ENCODE measurements at regions not wholly inside any gene's neighbourhood (a gene's known extent, or its start where the extent isn't known, plus 50 kb on each side); places are given as distances from the start of the nearest gene placed in this dataset.
"Not testable (repeated sequence)": the region's sequence is repeated elsewhere in the genome, so short reads cannot be mapped to it uniquely, and the experiment has no call there.

DNA sequence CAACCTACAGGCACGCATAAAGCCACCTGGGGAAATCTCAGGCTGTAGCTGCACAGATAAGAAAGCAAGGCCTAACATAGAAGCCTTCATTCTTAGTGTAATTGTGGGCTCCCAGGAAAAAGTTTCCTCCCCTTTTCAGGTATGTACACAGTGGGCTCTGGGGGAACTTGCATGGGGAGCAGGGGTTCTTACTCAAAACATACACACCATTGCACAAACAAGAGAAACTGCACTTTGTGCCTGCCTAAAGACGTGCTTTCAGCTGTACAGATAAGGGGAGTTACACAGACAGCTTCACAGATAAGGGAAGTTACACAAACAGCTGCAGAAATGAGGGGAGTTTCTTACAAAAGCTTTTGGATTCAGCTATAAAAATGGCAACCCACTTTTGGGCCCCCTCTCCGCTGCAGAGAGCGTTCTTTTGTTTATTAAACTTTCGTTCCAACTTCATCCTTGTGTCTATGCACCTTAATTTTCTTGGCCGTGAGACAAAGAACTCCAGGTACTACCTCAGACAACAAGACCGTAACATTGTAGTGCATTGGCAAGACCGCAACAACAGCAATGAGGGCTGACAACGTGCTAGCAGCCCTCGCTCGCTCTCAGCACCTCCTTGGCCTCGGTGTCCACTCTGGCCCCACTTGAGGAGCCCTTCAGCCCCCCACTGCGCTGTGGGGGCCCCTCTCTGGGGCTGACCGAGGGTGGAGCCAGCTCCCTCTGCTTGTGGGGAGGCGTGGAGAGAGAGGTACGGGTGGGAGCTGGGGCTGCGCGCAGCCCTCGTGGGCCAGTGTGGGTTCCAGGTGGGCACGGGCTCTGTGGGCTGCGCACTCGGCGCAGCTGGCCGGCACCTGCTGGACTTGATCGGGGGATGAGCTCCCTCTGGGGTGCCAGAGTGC lies 317.5 kb downstream of the RAPGEF2 start:
- H3K27ac ChIP-seq (ENCODE audit: insufficient read depth in 1 of 2, low read depth in 1 of 2, low read length in 2 of 2, poor library complexity in 1 of 2, severe bottlenecking in 2 of 2), result no peak overlapping the region
- H3K27me3 ChIP-seq (replicated peaks in 2 of 5; ENCODE audit: control insufficient read depth in 4 of 5, insufficient read depth in 5 of 5, low read length in 4 of 5), result peaks cover 0 to 15% (median 2%) of the 10 kb centered on the region in 5 experiments
- no peaks in the 10 kb centered on the region for H3K4me1 ChIP-seq (ENCODE audit: control extremely low read depth in 1 of 4, control insufficient read depth in 4 of 4, insufficient read depth in 4 of 4, low read length in 3 of 4)
- ChIA-PET POLR2A (no interaction called here), CTCF (interaction anchor here (0.8 to 1.4 kb wide), 3 partner anchors 9 to 26 kb away, joined by 3 to 4 read pairs (median 3); no protein-coding TSS in a partner anchor)
- no peak overlapping the region for H3K4me3 ChIP-seq (ENCODE audit: control insufficient read depth in 1 of 7, extremely low read depth in 1 of 7, insufficient read depth in 4 of 7, low read depth in 2 of 7, low read length in 6 of 7)
- no peaks in the 10 kb centered on the region for H3K36me3 ChIP-seq (ENCODE audit: control insufficient read depth in 4 of 4, insufficient read depth in 4 of 4, low read length in 3 of 4)
- WGBS (ENCODE audit: insufficient coverage), result 93% methylated on average over 20 of the region's 25 CpGs
- DNase-seq, result peak in 1 of 3 donors; percentile 26
- H3K9me3 ChIP-seq (ENCODE audit: control extremely low read depth in 1 of 5, control insufficient read depth in 4 of 5, insufficient read depth in 2 of 5, low read depth in 1 of 5, low read length in 4 of 5), result peaks cover 1 to 9% (median 8%) of the 10 kb centered on the region in 5 experiments

DNA sequence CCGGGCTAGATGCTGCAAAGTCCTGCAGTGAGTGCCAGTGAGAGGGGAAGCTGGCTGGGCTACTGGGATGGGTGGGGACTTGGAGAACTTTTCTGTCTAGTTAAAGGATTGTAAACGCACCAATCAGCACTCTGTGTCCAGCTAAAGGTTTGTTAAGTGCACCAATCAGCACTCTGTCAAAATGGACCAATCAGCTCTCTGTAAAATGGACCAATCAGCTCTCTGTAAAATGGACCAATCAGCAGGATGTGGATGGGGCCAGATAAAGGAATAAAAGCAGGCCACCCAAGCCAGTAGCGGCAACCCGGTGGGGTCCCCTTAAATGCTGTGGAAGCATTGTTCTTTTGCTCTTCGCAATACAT lies 318.2 kb downstream of the RAPGEF2 start:
- H3K27ac ChIP-seq (ENCODE audit: insufficient read depth in 1 of 2, low read depth in 1 of 2, low read length in 2 of 2, poor library complexity in 1 of 2, severe bottlenecking in 2 of 2); H3K4me3 ChIP-seq (ENCODE audit: control insufficient read depth in 1 of 7, extremely low read depth in 1 of 7, insufficient read depth in 4 of 7, low read depth in 2 of 7, low read length in 6 of 7); POLR2A ChIA-PET; H3K36me3 ChIP-seq (ENCODE audit: control insufficient read depth in 4 of 4, insufficient read depth in 4 of 4, low read length in 3 of 4); H3K9me3 ChIP-seq (ENCODE audit: control extremely low read depth in 1 of 5, control insufficient read depth in 4 of 5, insufficient read depth in 2 of 5, low read depth in 1 of 5, low read length in 4 of 5); H3K4me1 ChIP-seq (ENCODE audit: control extremely low read depth in 1 of 4, control insufficient read depth in 4 of 4, insufficient read depth in 4 of 4, low read length in 3 of 4); DNase-seq: not testable (repeated sequence)
- peaks cover 0 to 15% (median 2%) of the 10 kb centered on the region in 5 experiments for H3K27me3 ChIP-seq (replicated peaks in 2 of 5; ENCODE audit: control insufficient read depth in 4 of 5, insufficient read depth in 5 of 5, low read length in 4 of 5)
- CTCF ChIA-PET, result interaction anchor here (0.8 to 1.4 kb wide), 3 partner anchors 8 to 27 kb away, joined by 3 to 4 read pairs (median 3); no protein-coding TSS in a partner anchor
- 98% methylated on average over 4 of the region's 5 CpGs for WGBS (ENCODE audit: insufficient coverage)

GRCh38 chr4:159422019-159422418 lies 319.1 kb downstream of the RAPGEF2 start:
- WGBS (ENCODE audit: insufficient coverage), result 94% methylated on average over 5 of the region's 8 CpGs
- Histone ChIP-seq H3K36me3 (ENCODE audit: control insufficient read depth in 4 of 4, insufficient read depth in 4 of 4, low read length in 3 of 4) (no peaks in the 10 kb centered on the region), H3K27me3 (replicated peaks in 2 of 5; ENCODE audit: control insufficient read depth in 4 of 5, insufficient read depth in 5 of 5, low read length in 4 of 5) (peaks cover 0 to 20% (median 2%) of the 10 kb centered on the region in 5 experiments), H3K4me1 (ENCODE audit: control extremely low read depth in 1 of 4, control insufficient read depth in 4 of 4, insufficient read depth in 4 of 4, low read length in 3 of 4) (no peaks in the 10 kb centered on the region), H3K9me3 (ENCODE audit: control extremely low read depth in 1 of 5, control insufficient read depth in 4 of 5, insufficient read depth in 2 of 5, low read depth in 1 of 5, low read length in 4 of 5) (peaks cover 1 to 9% (median 8%) of the 10 kb centered on the region in 5 experiments), H3K4me3 (ENCODE audit: control insufficient read depth in 1 of 7, extremely low read depth in 1 of 7, insufficient read depth in 4 of 7, low read depth in 2 of 7, low read length in 6 of 7) (no peak overlapping the region), H3K27ac (ENCODE audit: insufficient read depth in 1 of 2, low read depth in 1 of 2, low read length in 2 of 2, poor library complexity in 1 of 2, severe bottlenecking in 2 of 2) (no peak overlapping the region)
- POLR2A ChIA-PET, result no interaction called here
- no peak for DNase-seq
- CTCF ChIA-PET, result no interaction called here

GRCh38 chr4:159422626-159423025 lies 319.7 kb downstream of the RAPGEF2 start:
- DNase-seq, result no peak
- Histone ChIP-seq H3K9me3 (ENCODE audit: control extremely low read depth in 1 of 5, control insufficient read depth in 4 of 5, insufficient read depth in 2 of 5, low read depth in 1 of 5, low read length in 4 of 5) (peaks cover 1 to 9% (median 8%) of the 10 kb centered on the region in 5 experiments), H3K27me3 (replicated peaks in 2 of 5; ENCODE audit: control insufficient read depth in 4 of 5, insufficient read depth in 5 of 5, low read length in 4 of 5) (peaks cover 0 to 26% (median 3%) of the 10 kb centered on the region in 5 experiments), H3K4me1 (ENCODE audit: control extremely low read depth in 1 of 4, control insufficient read depth in 4 of 4, insufficient read depth in 4 of 4, low read length in 3 of 4) (no peaks in the 10 kb centered on the region), H3K4me3 (ENCODE audit: control insufficient read depth in 1 of 7, extremely low read depth in 1 of 7, insufficient read depth in 4 of 7, low read depth in 2 of 7, low read length in 6 of 7) (no peak overlapping the region), H3K27ac (ENCODE audit: insufficient read depth in 1 of 2, low read depth in 1 of 2, low read length in 2 of 2, poor library complexity in 1 of 2, severe bottlenecking in 2 of 2) (no peak overlapping the region), H3K36me3 (ENCODE audit: control insufficient read depth in 4 of 4, insufficient read depth in 4 of 4, low read length in 3 of 4) (no peaks in the 10 kb centered on the region)
- 100% methylated on average over 1 of the region's 1 CpG for WGBS (ENCODE audit: insufficient coverage)
- ChIA-PET CTCF (no interaction called here), POLR2A (no interaction called here)

- no peak for DNase-seq
- CTCF ChIA-PET, result no interaction called here
- WGBS (ENCODE audit: insufficient coverage), result 100% methylated on average over 1 of the region's 4 CpGs
- H3K9me3 ChIP-seq (ENCODE audit: control extremely low read depth in 1 of 5, control insufficient read depth in 4 of 5, insufficient read depth in 2 of 5, low read depth in 1 of 5, low read length in 4 of 5), result peaks cover 0 to 1% (median 1%) of the 10 kb centered on the region in 5 experiments
- H3K27ac ChIP-seq (ENCODE audit: insufficient read depth in 1 of 2, low read depth in 1 of 2, low read length in 2 of 2, poor library complexity in 1 of 2, severe bottlenecking in 2 of 2), result no peak overlapping the region
- POLR2A ChIA-PET, result no interaction called here
- no peak overlapping the region for H3K4me3 ChIP-seq (ENCODE audit: control insufficient read depth in 1 of 7, extremely low read depth in 1 of 7, insufficient read depth in 4 of 7, low read depth in 2 of 7, low read length in 6 of 7)
- no peaks in the 10 kb centered on the region for H3K36me3 ChIP-seq (ENCODE audit: control insufficient read depth in 4 of 4, insufficient read depth in 4 of 4, low read length in 3 of 4)
- H3K27me3 ChIP-seq (replicated peaks in 2 of 5; ENCODE audit: control insufficient read depth in 4 of 5, insufficient read depth in 5 of 5, low read length in 4 of 5), result peaks cover 0 to 46% (median 16%) of the 10 kb centered on the region in 5 experiments
- peaks cover 0 to 5% (median 2%) of the 10 kb centered on the region in 4 experiments for H3K4me1 ChIP-seq (ENCODE audit: control extremely low read depth in 1 of 4, control insufficient read depth in 4 of 4, insufficient read depth in 4 of 4, low read length in 3 of 4)
Measured at GRCh38 chr4:159425737-159426305, 322.9 kb downstream of the RAPGEF2 start.

DNA sequence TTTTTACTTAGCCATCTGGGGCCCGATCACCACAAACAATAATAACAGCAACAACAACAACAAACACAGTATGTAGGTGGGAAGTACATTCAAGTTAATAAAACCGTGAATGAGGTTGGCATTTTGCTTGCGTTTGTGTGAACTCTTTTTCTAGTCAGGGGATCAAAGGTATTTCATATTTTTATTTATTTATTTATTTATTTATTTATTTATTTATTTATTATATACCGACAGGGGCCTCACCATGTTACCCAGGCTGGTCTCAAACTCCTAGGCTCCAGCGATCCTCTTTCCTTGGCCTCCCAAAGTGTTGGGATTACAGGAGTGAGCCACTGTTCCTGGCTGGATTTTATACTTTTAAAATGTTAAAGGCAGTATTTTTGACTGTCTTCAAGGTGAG lies 325.4 kb downstream of the RAPGEF2 start:
- Histone ChIP-seq H3K36me3 (ENCODE audit: control insufficient read depth in 4 of 4, insufficient read depth in 4 of 4, low read length in 3 of 4) (no peaks in the 10 kb centered on the region), H3K27me3 (replicated peaks in 2 of 5; ENCODE audit: control insufficient read depth in 4 of 5, insufficient read depth in 5 of 5, low read length in 4 of 5) (peaks cover 0 to 65% (median 20%) of the 10 kb centered on the region in 5 experiments), H3K27ac (ENCODE audit: insufficient read depth in 1 of 2, low read depth in 1 of 2, low read length in 2 of 2, poor library complexity in 1 of 2, severe bottlenecking in 2 of 2) (no peak overlapping the region), H3K9me3 (ENCODE audit: control extremely low read depth in 1 of 5, control insufficient read depth in 4 of 5, insufficient read depth in 2 of 5, low read depth in 1 of 5, low read length in 4 of 5) (no peaks in the 10 kb centered on the region), H3K4me1 (ENCODE audit: control extremely low read depth in 1 of 4, control insufficient read depth in 4 of 4, insufficient read depth in 4 of 4, low read length in 3 of 4) (peaks cover 0 to 5% (median 2%) of the 10 kb centered on the region in 4 experiments), H3K4me3 (ENCODE audit: control insufficient read depth in 1 of 7, extremely low read depth in 1 of 7, insufficient read depth in 4 of 7, low read depth in 2 of 7, low read length in 6 of 7) (no peak overlapping the region)
- no CpG with 5 or more reads among the region's 5 CpGs for WGBS (ENCODE audit: insufficient coverage)
- ChIA-PET CTCF (interaction anchor here (1.3 kb wide), 2 partner anchors 7 to 9 kb away, joined by 3 read pairs; no protein-coding TSS in a partner anchor), POLR2A (no interaction called here)
- no peak for DNase-seq
